ENCODE measurements at regions not wholly inside any gene's neighbourhood (a gene's known extent, or its start where the extent isn't known, plus 50 kb on each side); places are given as distances from the start of the nearest gene placed in this dataset.
"Not testable (repeated sequence)": the region's sequence is repeated elsewhere in the genome, so short reads cannot be mapped to it uniquely, and the experiment has no call there.

DNA sequence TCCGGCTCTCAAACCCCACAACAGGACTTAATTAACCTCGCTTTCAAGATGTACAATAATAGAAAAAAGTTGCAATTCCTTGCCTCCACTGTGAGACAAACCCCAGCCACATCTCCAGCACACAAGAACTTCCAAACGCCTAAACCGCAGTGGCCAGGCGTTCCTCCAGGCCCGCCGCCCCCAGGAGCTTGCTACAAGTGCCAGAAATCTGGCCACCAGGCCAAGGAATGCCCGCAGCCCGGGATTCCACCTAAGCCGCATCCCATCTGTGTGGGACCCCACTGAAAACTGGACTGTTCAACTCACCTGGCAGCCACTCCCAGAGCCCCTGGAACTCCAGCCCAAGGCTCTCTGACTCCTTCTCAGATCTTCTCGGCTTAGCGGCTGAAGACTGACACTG, 262.5 kb downstream of the SMARCA2 start:
- not testable (repeated sequence) for DNase-seq (ENCODE audit: low read depth in 2 of 2)

DNA sequence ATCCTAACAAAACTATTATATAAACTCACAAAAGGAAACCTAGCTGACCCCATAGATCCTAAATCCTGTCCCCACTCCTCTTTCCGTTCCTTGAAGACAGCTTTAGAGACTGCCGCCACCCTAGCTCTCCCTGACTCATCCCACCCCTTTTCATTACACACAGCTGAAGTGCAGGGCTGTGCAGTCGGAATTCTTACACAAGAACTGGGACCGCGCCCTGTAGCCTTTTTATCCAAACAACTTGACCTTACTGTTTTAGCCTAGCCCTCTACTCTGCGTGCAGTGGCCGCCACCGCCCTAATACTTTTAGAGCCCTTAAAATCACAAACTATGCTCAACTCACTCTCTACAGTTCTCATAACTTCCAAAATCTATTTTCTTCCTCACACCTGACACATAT, 264.0 kb downstream of the SMARCA2 start:
- DNase-seq (ENCODE audit: low read depth in 2 of 2), result not testable (repeated sequence)

DNA sequence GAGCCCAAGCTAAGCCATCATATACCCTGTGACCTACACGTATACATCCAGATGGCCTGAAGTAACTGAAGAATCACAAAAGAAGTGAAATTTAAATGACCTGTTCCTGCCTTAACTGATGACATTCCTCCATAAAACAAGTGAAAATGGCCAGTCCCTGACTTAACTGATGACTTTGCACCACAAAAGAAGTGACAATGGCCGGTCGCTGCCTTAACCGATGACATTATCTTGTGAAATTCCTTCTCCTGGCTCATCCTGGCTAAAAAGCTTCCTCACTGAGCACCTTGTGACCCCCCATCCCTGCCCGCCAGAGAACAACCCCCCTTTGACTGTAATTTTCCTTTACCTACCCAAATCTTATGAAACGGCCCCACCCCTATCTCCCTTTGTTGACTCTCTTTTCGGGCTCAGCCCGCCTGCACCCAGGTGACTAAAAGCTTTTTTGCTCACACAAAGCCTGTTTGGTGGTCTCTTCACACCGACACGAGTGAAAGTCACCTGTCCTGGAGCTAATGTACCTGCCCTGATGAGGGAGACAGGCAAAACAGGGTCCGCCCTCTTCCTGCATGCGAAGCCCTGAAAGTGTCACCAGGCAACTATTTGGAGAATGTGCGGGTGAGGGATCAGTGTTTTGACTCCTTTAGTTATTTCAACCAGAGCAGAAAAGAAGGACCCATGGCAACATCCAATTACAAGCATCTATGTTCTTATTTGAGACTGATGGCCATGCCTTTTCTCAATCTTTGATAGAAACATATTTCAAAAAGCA, 266.1 kb downstream of the SMARCA2 start:
- DNase-seq (ENCODE audit: low read depth in 2 of 2), result no peak

DNA sequence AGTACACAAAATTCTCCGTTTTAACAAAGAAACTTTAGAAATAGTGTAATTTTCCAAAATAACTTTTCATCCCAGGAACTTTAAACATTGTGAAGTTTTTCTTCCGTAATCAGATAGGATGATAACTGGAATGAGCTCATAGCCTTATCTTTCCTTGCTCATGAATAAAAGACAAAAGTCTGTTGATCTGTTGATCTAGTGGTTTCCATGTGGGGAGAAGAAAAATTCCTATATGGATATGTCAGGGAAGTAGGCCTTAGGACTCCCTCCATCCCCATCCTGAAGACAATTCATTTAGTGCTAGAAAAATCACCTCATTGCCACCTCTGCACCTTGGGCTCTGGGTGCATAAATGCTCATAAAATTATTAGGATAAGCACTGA, 266.6 kb downstream of the SMARCA2 start:
- no peak for DNase-seq (ENCODE audit: low read depth in 2 of 2)

DNA sequence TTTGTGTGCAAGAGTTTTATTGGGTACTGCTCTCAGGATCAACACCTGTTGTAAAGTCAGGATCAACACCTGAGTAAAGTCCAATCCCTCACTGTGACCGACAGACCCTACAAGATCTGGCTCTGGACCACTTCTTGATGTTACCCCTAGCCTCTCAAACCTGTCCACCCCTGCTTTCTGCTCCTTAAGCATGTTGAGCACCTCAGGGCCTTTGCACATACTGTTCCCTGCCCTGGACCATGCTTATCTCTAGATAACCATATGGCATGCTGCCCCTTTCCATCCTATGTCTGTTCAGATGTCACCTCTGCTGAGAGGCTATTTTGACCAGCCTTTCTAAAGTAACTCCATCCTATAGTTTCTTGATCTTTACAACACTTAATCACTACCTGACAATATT, 269.6 kb downstream of the SMARCA2 start:
- no peak for DNase-seq (ENCODE audit: low read depth in 2 of 2)

DNA sequence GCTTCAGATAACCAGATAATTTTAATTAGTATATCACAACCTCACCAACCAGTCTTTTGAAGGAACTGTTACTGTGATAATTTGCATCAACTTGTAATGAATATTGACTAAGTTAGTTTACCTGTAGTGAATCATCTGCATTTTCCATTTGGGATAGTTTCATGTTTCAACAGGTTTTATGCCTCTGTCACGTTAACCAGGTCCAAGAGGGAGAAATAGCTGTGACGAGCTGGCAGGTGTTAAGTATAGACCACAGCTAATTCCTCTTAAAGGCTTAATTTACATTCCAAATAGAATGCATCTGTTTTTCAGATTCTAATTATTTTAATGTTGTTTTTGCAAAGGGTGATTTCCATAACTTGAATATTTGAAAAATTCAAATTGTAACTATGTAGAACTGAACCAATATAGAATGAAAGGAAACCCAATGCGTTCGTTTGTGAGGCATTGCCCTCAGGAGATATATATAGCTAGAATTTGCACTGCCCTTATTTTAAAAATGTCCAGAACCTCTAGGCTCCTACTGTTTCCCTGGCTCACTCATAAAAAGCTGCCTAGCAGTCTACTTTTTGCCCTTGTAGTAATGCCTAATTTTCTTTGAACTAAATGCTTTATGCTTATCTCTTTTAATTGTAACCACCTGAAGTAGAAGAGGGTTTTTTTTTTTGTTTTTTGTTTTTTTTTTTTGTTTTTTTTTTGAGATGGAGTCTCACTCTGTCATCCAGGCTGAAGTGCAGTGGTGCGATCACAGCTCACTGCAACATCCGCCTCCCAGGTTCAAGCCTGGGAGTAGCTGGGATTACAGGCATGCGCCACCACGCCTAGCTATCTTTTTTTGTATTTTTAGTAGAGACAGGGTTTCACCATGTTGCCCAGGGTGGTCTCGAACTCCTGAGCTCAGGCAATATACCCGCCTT, 270.5 kb downstream of the SMARCA2 start:
- no peak for DNase-seq (ENCODE audit: low read depth in 2 of 2)

DNA sequence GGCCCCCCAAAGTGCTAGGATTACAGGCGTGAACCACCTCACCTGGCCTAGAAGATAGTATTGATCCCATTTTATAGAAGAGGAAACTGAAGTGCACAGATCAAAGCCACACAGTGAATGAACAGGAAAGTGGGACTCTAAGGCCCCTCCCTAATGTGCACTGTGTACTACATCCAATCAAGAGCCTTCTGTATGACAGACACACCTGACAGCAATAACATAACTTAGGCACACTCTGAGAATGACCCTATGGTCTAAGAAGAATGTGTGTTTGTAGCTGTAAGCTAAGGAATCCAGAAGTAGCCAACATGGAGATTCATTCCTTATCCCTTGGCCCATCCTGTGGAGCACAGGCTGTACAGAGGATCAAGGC, 271.2 kb downstream of the SMARCA2 start:
- DNase-seq (ENCODE audit: low read depth in 2 of 2), result no peak

DNA sequence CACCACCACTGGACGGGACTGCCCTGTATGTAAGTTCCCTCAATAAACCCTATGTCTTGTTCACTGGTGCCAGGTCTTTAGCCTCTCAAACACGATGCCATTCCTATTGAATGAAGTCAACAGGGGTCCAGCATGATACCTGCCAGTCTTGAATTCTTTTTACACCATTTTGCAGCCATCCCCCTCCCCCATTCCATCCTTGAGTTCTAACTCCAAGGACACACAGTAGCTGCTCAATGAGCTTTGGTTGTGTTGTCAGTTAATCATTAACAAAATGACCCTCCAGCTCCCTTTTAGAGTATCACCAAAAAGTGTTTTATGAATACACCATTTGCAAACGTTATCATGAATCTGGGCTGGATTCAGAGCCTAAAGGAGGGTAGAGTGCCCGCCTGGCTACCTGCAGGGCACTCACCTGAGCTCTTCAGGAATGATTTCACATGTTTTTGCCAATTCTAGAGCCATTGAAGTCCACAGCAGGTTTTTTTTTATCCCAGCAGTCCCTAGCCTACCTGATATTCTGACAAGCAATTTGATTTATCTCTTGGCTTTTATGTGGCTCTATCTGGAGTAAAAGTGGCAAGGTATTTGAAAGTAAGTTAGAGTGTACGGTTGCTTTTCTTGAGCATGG, 271.8 kb downstream of the SMARCA2 start:
- no peak for DNase-seq (ENCODE audit: low read depth in 2 of 2)

DNA sequence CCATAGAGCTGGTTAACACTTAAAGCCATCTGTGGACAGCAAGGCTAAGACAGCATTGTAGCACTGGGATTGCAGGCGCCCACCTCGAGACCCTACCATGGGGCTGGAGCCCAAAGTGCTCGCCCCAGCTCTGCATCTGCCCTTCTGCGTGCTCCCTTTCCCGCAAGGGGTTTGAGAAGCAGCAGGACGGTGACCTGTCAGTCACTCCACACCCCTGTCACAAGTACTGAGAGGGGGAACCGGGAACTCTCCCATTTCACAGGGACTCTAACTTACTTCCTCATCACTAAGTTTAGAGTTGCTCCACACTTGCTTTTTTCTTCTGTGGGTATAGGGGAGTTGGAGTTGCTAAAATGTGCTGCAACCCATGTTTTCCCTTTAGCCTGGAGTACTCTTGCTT, 273.2 kb downstream of the SMARCA2 start:
- DNase-seq (ENCODE audit: low read depth in 2 of 2), result no peak

DNA sequence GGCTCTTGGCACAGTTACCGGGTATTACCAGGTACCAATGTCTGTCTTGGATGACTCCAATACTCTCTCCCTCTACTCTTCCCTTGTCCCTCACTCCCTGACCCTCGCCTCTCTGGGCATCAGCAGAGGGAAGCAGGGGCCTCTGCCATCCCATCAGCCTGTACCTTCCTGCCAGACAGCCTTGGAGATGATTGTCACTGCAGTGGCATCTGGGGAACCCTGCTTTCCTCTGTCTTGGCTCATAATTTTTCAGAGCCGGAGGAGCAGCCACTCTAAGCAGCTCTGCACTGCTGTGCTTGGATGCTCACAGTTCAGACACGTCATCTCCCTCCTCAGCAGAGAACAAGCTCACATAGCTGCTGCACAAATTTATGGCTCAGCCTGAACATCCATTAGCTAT, 274.1 kb downstream of the SMARCA2 start:
- DNase-seq (ENCODE audit: low read depth in 2 of 2), result no peak

DNA sequence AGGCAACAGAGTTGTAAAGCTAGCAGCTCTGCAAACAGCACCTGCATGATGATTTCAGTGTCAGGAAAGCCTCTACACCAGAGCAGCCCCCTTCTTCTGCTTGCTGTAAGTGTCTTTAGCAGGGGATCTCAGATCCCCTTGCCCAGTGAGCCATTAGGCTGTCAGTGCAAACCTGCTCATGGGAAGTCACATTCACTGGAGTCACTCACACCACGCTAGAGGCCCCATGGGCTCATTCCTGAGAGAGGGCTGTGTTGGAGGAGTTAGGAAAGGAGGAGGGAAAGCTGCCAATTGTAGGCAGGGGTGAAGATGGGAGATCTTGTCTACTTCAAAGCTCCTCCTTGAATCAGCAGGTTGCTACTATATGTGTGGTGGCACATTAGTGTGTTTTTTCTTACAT, 275.2 kb downstream of the SMARCA2 start:
- DNase-seq (ENCODE audit: low read depth in 2 of 2), result no peak

DNA sequence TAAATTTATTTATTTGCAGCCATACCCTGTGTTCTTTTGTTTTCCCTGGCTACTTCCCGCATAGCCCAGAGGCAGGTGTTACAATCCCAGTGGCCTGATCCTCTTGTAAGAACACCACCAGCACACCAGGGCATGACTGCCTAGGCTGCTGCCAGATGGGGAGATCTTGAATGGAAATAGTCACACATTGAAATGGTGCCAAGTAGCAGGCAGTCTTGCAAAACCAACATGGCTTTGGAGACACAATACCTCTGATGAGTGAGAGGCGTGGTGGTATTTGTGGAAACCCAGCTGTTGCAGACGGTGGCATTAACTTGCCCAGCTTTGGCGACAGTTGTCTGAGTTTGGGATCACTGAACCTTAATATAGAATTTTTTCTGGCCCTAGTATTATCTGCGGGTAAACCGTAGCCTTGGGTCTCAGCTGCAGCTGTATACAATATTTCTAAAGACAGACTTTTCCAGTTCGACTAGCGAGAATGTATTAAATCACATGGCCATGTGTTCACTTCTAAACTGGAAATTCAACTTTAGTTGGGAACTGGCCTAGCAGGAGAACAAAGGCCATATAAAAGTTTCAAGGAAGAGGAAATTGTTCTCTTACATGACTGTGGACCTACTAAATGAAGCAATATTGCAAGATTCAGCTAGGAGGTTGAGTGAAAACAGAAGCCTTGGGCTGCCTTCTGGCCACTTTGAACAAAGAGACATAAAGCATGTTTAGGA, 277.0 kb downstream of the SMARCA2 start:
- DNase-seq (ENCODE audit: low read depth in 2 of 2), result no peak

DNA sequence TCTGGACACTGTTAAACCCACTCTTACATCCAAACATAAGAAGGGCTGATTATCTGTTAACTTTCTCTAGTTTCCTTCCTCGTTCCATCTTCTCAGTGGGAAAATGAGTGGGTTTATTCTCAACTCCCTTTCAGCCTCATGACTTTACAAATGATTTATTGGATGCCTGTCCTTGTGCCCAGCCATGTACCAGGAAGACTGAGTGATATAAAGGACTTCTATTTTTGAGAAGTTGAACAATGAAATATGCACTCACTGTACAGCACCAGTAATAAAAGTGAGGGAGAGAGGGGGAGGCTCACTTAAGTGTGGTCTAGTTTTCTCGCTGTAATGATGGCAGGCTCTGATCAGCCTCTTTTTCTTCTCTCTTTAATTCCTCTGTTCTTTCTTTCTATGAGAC, 277.6 kb downstream of the SMARCA2 start:
- no peak for DNase-seq (ENCODE audit: low read depth in 2 of 2)

DNA sequence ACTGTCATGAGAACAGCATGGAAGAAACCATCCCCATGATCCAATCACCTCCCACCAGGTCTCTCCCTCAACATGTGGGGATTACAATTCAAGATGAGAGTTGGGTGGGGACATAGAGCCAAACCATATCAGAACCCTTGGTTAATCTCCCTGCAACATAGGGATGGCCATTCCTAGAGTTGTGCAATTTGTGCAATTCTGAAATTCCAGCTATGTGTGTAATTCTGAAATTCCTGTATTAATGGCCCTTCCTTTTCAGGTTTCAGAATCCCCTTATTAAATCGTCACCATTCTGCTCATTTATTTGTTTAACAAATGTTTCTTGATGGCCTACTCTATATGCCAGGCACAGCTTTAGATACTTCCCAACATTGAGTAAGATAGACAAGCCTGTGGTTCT, 282.6 kb downstream of the SMARCA2 start:
- DNase-seq (ENCODE audit: low read depth in 2 of 2), result no peak

DNA sequence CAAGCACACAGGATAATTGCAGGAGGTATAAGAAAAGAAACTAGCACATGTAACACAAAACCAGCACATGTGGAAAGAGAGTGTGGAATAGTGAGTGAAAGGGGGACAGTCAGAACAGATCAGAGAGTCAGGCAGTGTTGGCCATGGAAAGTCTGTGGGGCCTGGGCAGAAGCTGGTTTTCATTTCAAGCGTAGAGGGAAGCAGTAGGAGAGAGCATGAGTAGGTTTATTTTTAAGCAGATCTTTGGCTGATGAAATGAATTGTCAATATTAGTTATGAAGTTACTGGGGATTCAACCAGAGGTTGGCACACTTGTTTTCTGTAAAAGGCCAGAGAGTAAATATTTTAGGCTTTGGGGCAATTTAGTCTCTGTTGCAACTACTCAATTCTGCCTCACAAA, 283.1 kb downstream of the SMARCA2 start:
- DNase-seq (ENCODE audit: low read depth in 2 of 2), result no peak

DNA sequence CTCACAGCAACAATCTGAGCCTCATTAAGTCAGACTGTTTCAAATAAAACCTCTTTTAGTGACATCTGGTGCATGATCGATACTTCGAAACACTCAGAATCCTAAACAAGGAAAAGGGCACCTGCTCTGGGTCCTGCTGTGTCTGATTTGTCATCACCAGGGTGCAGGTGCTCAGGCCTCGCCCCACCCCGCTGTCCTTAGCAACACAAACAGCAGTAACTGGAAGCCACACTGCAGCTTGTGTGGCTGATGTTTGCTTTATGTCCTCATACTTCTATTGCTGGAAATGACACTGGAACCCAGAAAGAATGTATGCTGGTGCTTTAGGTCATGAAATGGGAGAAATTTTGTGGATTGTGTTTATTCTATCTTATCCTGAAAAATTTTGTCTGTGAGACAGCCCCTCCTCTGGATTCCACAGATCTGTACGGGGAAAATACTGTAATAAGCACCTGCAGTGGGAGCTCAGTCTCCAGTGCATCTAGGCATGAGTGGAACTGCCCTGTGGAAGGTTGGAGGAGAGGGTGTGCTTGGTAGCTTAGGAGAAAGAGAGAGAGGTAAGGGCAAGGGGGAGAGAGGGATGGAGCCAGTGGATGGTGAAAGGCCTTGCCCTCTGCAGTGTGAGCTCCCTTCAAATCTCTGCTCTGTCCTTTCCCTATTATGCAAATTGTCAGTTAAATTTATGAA, 284.2 kb downstream of the SMARCA2 start:
- no peak for DNase-seq (ENCODE audit: low read depth in 2 of 2)

DNA sequence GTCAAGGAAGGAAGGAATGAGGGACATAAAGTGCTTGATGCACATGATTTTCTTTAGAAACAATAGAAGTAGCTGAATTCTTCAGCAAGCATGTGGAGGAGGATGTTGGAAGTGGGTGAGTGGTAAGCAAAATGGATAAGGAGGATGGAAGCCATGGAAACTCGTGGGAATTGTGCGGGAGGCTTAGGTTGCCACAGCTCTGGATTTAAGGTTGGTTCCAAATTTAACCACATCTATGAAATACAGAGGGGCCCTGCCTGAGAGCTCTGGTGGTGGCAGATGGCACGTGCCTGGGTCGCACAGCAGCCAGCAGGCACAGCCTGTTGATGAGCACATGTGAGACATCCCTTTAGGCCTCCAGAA, 284.7 kb downstream of the SMARCA2 start:
- DNase-seq (ENCODE audit: low read depth in 2 of 2), result no peak

DNA sequence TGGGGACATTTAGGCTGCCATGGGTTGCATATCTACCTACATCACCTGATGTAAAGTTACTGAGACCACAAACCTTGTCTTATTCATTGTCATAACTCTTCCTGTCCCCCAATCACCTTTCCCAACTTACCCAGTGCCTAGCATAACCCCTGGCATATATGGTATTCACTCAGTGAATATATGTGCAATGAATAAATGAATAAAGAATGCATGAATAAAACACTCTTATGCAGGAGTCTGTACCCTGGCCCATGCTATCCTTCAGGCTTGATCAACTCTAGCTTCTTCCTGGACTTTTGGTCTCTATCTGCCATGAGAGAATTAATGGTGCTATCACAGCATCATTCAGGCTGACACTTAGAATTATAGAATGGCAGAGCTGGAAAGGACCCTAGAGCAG, 285.2 kb downstream of the SMARCA2 start:
- no peak for DNase-seq (ENCODE audit: low read depth in 2 of 2)

DNA sequence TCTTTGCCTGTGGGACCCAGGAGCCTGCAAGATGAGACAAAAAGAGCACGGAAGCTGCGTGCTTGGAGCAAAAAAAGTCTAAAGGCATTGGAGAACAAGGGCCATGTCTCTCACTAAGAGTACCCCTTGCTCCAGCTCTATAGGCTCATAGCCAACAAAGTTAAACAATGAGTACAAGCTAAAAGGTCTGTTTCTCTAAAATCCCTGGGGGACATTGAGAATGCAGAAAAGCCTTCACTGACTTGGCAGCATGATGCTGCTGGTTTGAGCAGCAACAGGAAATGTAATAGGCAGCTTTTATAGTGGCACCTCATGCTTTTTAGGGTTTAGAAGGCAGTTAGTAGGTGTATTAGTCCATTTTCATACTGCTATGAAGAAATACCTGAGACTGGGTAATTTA, 287.5 kb downstream of the SMARCA2 start:
- no peak for DNase-seq (ENCODE audit: low read depth in 2 of 2)

DNA sequence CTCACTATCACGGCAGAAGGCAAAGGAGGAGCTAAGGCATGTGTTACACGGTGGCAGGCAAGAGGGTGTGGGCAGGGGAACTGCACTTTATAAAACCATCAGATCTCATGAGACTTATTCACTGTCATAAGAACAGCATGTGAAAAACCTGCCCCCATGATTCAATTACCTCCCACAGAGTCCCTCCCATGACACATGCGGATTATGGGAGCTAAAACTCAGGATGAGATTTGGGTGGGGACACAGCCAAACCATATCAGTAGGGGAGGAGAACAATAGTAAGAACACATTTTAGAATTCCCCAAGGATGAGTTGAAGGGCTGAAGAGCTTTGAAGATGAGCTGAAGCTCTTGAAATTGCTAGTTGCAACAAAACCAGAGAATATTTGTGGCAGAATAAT, 287.9 kb downstream of the SMARCA2 start:
- DNase-seq (ENCODE audit: low read depth in 2 of 2), result no peak

DNA sequence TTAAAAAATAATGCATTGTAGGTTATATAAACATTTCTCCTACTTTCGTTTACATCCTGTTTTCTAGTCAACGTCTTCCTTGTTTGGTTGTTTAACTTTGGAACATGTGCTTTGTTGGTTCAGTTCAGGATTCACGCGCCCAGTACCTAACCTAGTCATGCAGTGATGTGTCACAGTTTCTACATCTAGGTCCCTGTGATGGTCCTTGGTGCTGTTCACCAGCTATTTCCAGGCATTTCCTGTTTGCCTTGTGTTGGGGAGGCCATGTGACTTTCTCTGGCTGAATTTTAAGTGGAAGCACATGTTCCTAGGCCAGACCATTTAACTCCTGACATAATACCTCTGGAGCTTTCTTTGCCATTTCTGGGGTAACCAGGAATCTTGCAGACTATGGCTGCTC, 292.3 kb downstream of the SMARCA2 start:
- DNase-seq (ENCODE audit: low read depth in 2 of 2), result no peak

DNA sequence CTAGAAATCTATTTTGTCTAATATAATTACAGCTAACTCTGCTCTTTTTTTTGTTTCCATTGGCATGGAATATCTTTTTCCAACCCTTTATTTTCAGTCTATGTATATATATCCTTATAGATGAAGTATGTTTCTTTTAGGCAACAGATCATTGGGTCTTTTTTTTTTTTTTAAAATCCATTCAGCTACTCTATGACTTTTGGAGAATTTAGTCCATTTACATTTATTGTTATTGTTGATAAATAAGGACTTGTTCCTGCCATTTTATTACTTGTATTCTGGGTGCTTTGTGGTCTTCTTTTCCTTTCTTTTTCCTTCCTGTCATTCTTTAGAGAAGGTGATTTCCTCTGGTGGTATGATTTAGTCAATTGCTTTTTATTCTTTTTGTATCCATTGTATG, 296.8 kb downstream of the SMARCA2 start:
- DNase-seq (ENCODE audit: low read depth in 2 of 2), result no peak

All from stimulated activated CD4-positive, alpha-beta T cell treated with anti-CD3 and anti-CD28 coated beads, Interleukin-4, amount 100 ng/mL, for 48 hours (primary cell).